K562 (cell line): ENCODE measurements at regions not wholly inside any gene's neighbourhood (a gene's known extent, or its start where the extent isn't known, plus 50 kb on each side); places are given as distances from the start of the nearest gene placed in this dataset.

ENCODE experiments used
- ATAC-seq: fragments of 200-7000 bp; cut with Tn5 transposase; 3 replicates; pipeline ENCODE4 v1.9.1; 2020; ENCODE audit warnings: moderate library complexity
- BruUV-seq: library from RNA; stranded (reverse); fragments of 400-500 nt; replicated peaks from 2 replicates; lab custom pipeline; 2021; lab: Mats Ljungman, UMichigan
- CTCF ChIA-PET: fragments of 300-600 bp; formaldehyde crosslinking; extraction: SDS; loops from one replicate; lab custom pipeline; 2021; ENCODE audit warnings: low intra/inter-chr PET ratio; lab: Yijun Ruan, JAX
- POLR2A ChIA-PET: fragments of 300-600, 350-650 bp; sonication (Branson Sonifier 250); formaldehyde crosslinking; extraction: SDS; loops from one replicate; lab custom pipeline; 2021; ENCODE audit warnings: antibody characterized with exemption, inconsistent platforms; lab: Yijun Ruan, JAX
- DNase-seq, 4 experiments: peaks; one replicate each; pipeline versions ENCODE4 v3.0.0 to v3.0.0-alpha.2; 2011 to 2018; ENCODE audit warnings: low spot score in 3 of 4, mixed read lengths in 3 of 4; ENCODE audit errors: extremely low read depth in 1 of 4
- FAIRE-seq: peaks from 2 replicates; lab custom pipeline; 2011; peaks lifted over from hg19 to GRCh38; lab: Jason Lieb, UNC
- H2AFZ ChIP-seq: 2 replicates; pipeline ENCODE4 v1.6.0; 2011; ENCODE audit warnings: low read depth, low read length, control low read depth, inconsistent platforms
- H3K27ac ChIP-seq: fragments of 200-600 bp; 3 replicates; pipeline ENCODE4 v1.8.0; 2011; ENCODE audit warnings: low read depth, mild to moderate bottlenecking, control low read depth, inconsistent platforms, low read length, moderate library complexity, mixed read lengths; ENCODE audit errors: extremely low read depth
- H3K27me3 ChIP-seq, 2 experiments: fragments of 300-600 bp in 1 of 2; 2 replicates in 1 of 2; 3 replicates in 1 of 2; pipeline versions ENCODE4 v1.6.0 to v1.8.0; 2011; ENCODE audit warnings: inconsistent platforms in 2 of 2, low read length in 2 of 2, mild to moderate bottlenecking in 1 of 2, mixed read lengths in 1 of 2, moderate library complexity in 1 of 2; ENCODE audit not compliant: control insufficient read depth in 2 of 2, insufficient read depth in 2 of 2
- H3K36me3 ChIP-seq: fragments of 300-600 bp; 3 replicates; pipeline ENCODE4 v1.8.0; 2011; ENCODE audit warnings: mild to moderate bottlenecking, low read length, inconsistent platforms; ENCODE audit not compliant: control insufficient read depth, insufficient read depth
- H3K4me1 ChIP-seq, 2 experiments: fragments of 200-600 bp in 1 of 2; replicated peaks in 1 of 2; 2 replicates in 1 of 2; 3 replicates in 1 of 2; pipeline versions ENCODE4 v1.5.1 to v1.8.0; 2011; ENCODE audit warnings: inconsistent platforms in 2 of 2, low read length in 2 of 2, mild to moderate bottlenecking in 1 of 2, mixed read lengths in 1 of 2, moderate library complexity in 1 of 2; ENCODE audit not compliant: control insufficient read depth in 2 of 2, insufficient read depth in 2 of 2
- H3K4me2 ChIP-seq: 2 replicates; pipeline ENCODE4 v1.6.1; 2011; ENCODE audit warnings: low read length, control low read depth, inconsistent platforms, mixed read lengths; ENCODE audit not compliant: insufficient read depth
- H3K4me3 ChIP-seq: fragments of 200-600 bp; sonication (generic), shearing (Covaris generic); 2 replicates; pipeline ENCODE4 v1.5.1; 2016; ENCODE audit warnings: control low read depth, inconsistent platforms
- H3K79me2 ChIP-seq: fragments of 200-600 bp; 3 replicates; pipeline ENCODE4 v1.8.0; 2011; ENCODE audit warnings: low read length, inconsistent platforms; ENCODE audit not compliant: control insufficient read depth, insufficient read depth
- H3K9ac ChIP-seq, 2 experiments: 2 replicates each; pipeline versions ENCODE4 v1.6.0 to v1.6.1; 2011; ENCODE audit warnings: low read depth in 2 of 2, low read length in 2 of 2, control low read depth in 1 of 2, inconsistent platforms in 1 of 2, mild to moderate bottlenecking in 1 of 2, mixed read lengths in 1 of 2; ENCODE audit not compliant: insufficient read depth in 1 of 2
- H3K9me1 ChIP-seq: one replicate; pipeline ENCODE4 v1.6.0; 2011; ENCODE audit warnings: inconsistent platforms, mild to moderate bottlenecking, low read length, moderate library complexity; ENCODE audit not compliant: control insufficient read depth, insufficient read depth
- H3K9me3 ChIP-seq: replicated peaks from 2 replicates; pipeline ENCODE4 v1.5.1; 2011; ENCODE audit warnings: low read depth, low read length, inconsistent platforms; ENCODE audit not compliant: control insufficient read depth, insufficient read depth
- H4K20me1 ChIP-seq: replicated peaks from 2 replicates; pipeline ENCODE4 v1.6.1; 2011; ENCODE audit warnings: low read length, inconsistent platforms, mixed read lengths; ENCODE audit not compliant: control insufficient read depth, insufficient read depth
- CCAR2 ChIP-seq: fragments of 200-400 bp; formaldehyde crosslinking; IDR thresholded peaks from 2 replicates; pipeline ENCODE4 v1.6.1; 2017; ENCODE audit warnings: mild to moderate bottlenecking, low read depth, low read length
- GTF2A2 ChIP-seq: IDR thresholded peaks from 2 replicates; pipeline ENCODE4 v1.6.1; 2016; ENCODE audit warnings: mild to moderate bottlenecking, missing genetic modification characterization, missing compliant biosample characterization
- HDGF ChIP-seq: fragments of 450-650 bp; IDR thresholded peaks from 2 replicates; pipeline ENCODE4 v1.6.1; 2016
- IFI16 ChIP-seq: fragments of 250-450 bp; sonication (Bioruptor Pico); IDR thresholded peaks from 2 replicates; pipeline ENCODE4 v2.1.2; 2022; ENCODE audit warnings: mild to moderate bottlenecking, inconsistent platforms
- JUN ChIP-seq, 2 experiments: sonication (generic) in 1 of 2; formaldehyde crosslinking in 1 of 2; IDR thresholded peaks; 2 replicates each; pipeline versions ENCODE4 v1.6.1 to v1.8.0; 2012 to 2022; ENCODE audit warnings: borderline replicate concordance in 2 of 2, mild to moderate bottlenecking in 2 of 2, improper control_type of control experiment in 1 of 2, low read depth in 1 of 2, low read length in 1 of 2, missing genetic modification reagents in 1 of 2
- PKNOX1 ChIP-seq: fragments of 450-650 bp; IDR thresholded peaks from 2 replicates; pipeline ENCODE4 v1.6.1; 2016
- POLR2G ChIP-seq: fragments of 200-400 bp; formaldehyde crosslinking; IDR thresholded peaks from 2 replicates; pipeline ENCODE4 v1.6.1; 2017; ENCODE audit warnings: low read depth, mild to moderate bottlenecking, antibody characterized with exemption, low read length, moderate library complexity
- POU5F1 ChIP-seq: fragments of 150-350 bp; IDR thresholded peaks from 2 replicates; pipeline ENCODE4 v1.6.1; 2014; ENCODE audit warnings: borderline replicate concordance, low read length, low read depth, mild to moderate bottlenecking; ENCODE audit not compliant: partially characterized antibody
- SP1 ChIP-seq: sonication (generic); formaldehyde crosslinking; IDR thresholded peaks from 2 replicates; pipeline ENCODE4 v1.8.1; 2022; ENCODE audit warnings: mild to moderate bottlenecking, missing genetic modification reagents
- SPI1 ChIP-seq: IDR thresholded peaks from 2 replicates; pipeline ENCODE4 v1.6.1; 2011; ENCODE audit warnings: low read depth, low read length, control low read depth, borderline replicate concordance
- ZFX ChIP-seq: sonication (generic); formaldehyde crosslinking; IDR thresholded peaks from 2 replicates; pipeline ENCODE4 v1.8.0; 2022; ENCODE audit warnings: mild to moderate bottlenecking, missing genetic modification reagents, moderate library complexity
- ZNF232 ChIP-seq: sonication (generic); formaldehyde crosslinking; IDR thresholded peaks from 2 replicates; pipeline ENCODE4 v1.8.0; 2022; ENCODE audit warnings: mild to moderate bottlenecking, missing genetic modification reagents
- ZNF347 ChIP-seq: fragments of 450-650 bp; formaldehyde crosslinking; IDR thresholded peaks from 2 replicates; pipeline ENCODE4 v1.4.0; 2020; ENCODE audit warnings: low read depth, mild to moderate bottlenecking, moderate library complexity
- ZNF780A ChIP-seq: fragments of 250-450 bp; sonication (Bioruptor Pico); IDR thresholded peaks from 2 replicates; pipeline ENCODE4 v1.5.0; 2021; ENCODE audit warnings: mild to moderate bottlenecking
- ZSCAN32 ChIP-seq: fragments of 450-650 bp; formaldehyde crosslinking; IDR thresholded peaks from 2 replicates; pipeline ENCODE4 v1.4.0; 2020; ENCODE audit warnings: mild to moderate bottlenecking, moderate library complexity
- WGBS: fragments of 100-300 bp; shearing (Covaris generic); methylation state at CpG from one replicate; pipeline ENCODE4 v1.1.6; 2016; ENCODE audit warnings: low coverage, mixed read lengths; ENCODE audit not compliant: insufficient coverage; ENCODE audit errors: missing lambda C conversion rate; 5-methylcytosine and 5-hydroxymethylcytosine counted together
- in situ Hi-C: fragments of 300-500 bp; cut with MboI; formaldehyde crosslinking; loops from 4 replicates; pipeline ENCODE4 v1.15.0; 2018; ENCODE audit warnings: inconsistent platforms, mixed read lengths
- intact Hi-C: fragments of 100-400 bp; cut with micrococcal nuclease; formaldehyde crosslinking; loops from 2 replicates; pipeline ENCODE4 v1.14.2; 2022

GRCh38 chr4:13704761-13705160, 77.2 kb upstream of the BOD1L1 start:
- H4K20me1 ChIP-seq, result no peaks in the 10 kb centered on the region
- in situ Hi-C loops, result no loop called here
- CTCF ChIA-PET, result no interaction called here
- TF ChIP-seq ZNF780A (CRISPR knock-in tag) (no peak), HDGF (no peak)
- H3K9ac ChIP-seq, result no peak overlapping the region
- ATAC-seq (no peak), DNase-seq (no peak), FAIRE-seq (no peak)
- no peaks in the 10 kb centered on the region for H3K4me1 ChIP-seq
- H3K36me3 ChIP-seq, result no peaks in the 10 kb centered on the region
- intact Hi-C loops, result no loop called here
- BruUV-seq, result no TSS peak
- H3K9me3 ChIP-seq, result no peaks in the 10 kb centered on the region
- POLR2A ChIA-PET, result no interaction called here
- no peak overlapping the region for H3K27ac ChIP-seq
- no peak overlapping the region for H3K4me3 ChIP-seq
- no peaks in the 10 kb centered on the region for H3K27me3 ChIP-seq
- no peak overlapping the region for H2AFZ ChIP-seq
- no peak overlapping the region for H3K4me2 ChIP-seq
- H3K9me1 ChIP-seq, result no peaks in the 10 kb centered on the region
- no peaks in the 10 kb centered on the region for H3K79me2 ChIP-seq

- Histone ChIP-seq H3K4me3 (no peak overlapping the region), H3K36me3 (no peaks in the 10 kb centered on the region), H3K4me2 (no peak overlapping the region), H4K20me1 (no peaks in the 10 kb centered on the region), H3K9me3 (no peaks in the 10 kb centered on the region), H3K9ac (no peak overlapping the region), H3K9me1 (no peaks in the 10 kb centered on the region), H3K27me3 (no peaks in the 10 kb centered on the region), H2AFZ (no peak overlapping the region), H3K79me2 (no peaks in the 10 kb centered on the region), H3K4me1 (no peaks in the 10 kb centered on the region), H3K27ac (no peak overlapping the region)
- intact Hi-C loops, result no loop called here
- ATAC-seq (no peak), FAIRE-seq (no peak), DNase-seq (no peak)
- 4% methylated on average over 9 of the region's 9 CpGs for WGBS
- in situ Hi-C loops, result no loop called here
- TF ChIP-seq SP1 (CRISPR knock-in tag) (no peak), JUN (IDR thresholded peaks at IDR 0.05; ENCODE audit: borderline replicate concordance, low read depth, low read length) (no peak), JUN (CRISPR knock-in tag; IDR thresholded peaks at IDR 0.05; ENCODE audit: borderline replicate concordance) (no peak), ZNF347 (CRISPR knock-in tag) (no peak), POU5F1 (no peak), POLR2G (no peak), GTF2A2 (tag) (no peak), IFI16 (CRISPR knock-in tag) (no peak), ZNF232 (no peak), ZSCAN32 (CRISPR knock-in tag) (no peak), SPI1 (no peak), PKNOX1 (no peak), CCAR2 (no peak), ZFX (no peak)
- no TSS peak for BruUV-seq
- POLR2A ChIA-PET, result no interaction called here
- CTCF ChIA-PET, result no interaction called here
Measured at GRCh38 chr4:13705521-13706041, 78.1 kb upstream of the BOD1L1 start.
